ENCODE measurements at regions not wholly inside any gene's neighbourhood (a gene's known extent, or its start where the extent isn't known, plus 50 kb on each side); places are given as distances from the start of the nearest gene placed in this dataset.

DNA sequence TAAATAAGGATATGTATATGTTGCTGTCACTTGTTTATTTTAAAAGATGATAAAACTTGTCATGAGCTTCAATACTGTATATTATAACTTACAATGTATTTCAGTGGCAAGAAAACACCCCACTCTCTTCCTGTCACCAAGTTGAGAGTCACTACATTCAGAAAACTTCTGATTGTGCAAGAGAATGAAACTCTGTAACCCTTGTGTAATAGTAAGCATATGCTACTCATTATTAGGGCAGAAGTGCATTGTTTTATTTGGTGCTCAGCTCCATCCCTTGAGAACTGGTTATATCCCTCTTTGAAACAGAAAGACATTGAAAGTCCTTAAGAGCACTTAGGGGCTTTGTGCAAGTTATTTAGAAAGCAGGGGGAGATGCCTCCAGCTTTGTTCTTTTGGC is 594.5 kb downstream of the ARAP2 start:
- DNase-seq = no peak

DNA sequence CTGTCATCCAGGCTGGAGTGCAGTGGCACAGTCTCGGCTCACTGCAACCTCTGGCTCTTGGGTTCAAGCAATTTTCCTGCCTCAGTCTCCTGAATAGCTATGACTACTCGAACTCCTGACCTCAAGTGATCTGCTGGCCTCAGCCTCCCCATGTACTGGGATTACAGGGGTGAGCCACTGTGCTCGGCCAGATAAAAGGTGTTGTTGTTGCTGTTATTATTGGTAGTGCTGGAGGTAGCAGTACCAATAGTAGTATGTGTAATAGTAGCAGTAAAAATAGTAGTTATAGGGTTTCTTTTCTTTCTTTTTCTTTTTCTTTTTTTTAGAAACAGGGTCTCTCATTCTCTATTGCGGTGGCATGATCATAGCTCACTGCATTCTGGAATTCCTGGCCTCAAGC is 592.1 kb downstream of the ARAP2 start:
- no peak for DNase-seq

DNA sequence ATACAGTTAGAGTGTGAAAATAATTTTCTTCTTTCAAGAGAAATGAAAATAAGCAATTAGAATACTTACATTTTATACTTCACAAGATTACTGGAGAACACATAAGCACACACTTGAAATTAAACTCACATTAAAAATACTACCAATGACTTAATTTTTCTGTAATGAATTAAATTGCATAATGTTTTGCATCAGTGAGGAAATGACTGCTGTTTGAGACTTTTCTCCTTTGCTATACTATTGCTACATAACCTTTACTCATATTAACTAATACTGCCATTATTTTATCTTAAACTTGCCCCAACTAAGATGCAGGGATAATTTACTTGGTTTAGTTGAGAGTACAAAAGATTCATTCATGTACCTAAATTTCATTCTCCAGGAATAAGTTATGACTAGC is 590.9 kb downstream of the ARAP2 start:
- no peak for DNase-seq

DNA sequence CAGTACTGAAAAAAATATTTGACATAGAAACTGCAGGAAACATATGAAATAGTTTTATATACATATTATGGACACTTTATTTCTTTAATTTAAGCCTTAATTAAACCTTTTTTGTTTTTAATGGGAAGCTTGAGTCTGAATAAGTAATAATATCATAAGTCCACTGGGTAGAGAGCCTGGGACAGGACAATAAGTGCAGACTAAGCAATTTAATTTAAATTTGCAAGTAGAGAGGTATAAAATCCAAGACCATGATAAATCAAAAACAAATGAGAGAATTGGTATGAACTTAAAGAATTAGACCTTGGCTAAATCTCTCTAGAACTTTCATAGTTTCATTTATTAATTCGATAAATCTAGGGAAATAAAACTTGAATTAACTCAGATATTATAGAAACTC is 571.2 kb downstream of the ARAP2 start:
- DNase-seq = no peak

DNA sequence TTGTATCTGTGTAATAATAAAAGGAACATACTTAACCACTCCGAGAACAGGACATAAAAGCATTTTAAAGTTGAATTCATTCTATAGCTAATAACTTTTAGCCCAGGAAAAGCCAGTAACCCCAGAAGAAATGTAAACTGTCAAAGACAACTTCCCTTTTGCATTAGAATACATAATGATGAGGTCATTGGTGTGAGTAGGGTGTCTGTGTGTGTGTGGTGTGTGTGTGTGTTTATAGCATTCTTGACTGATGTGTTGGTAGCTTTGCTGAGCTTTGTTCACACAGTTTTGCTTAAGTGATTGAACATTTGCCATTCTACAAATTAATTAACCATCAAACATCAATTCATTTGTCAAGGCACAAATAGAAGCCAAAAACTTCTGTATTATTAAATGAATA is 559.6 kb downstream of the ARAP2 start:
- no peak for DNase-seq

DNA sequence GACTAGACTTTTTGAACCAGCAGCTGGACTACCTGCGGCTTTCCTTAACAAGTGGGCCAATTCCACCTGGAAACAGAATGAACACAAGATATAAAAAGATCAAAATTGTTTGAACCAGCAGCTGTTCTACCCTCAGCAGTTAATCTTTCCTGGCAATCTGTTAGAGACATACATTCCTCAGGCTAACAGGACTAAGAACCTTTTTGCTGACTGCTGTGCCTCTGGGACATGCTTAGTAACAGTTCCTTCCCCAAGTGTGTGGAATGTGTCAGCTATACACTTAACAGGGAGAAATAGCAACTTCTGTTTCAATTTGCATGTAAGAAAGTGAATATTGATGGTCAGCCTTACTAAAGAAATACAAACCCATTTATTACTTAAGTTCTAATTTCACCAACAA is 554.4 kb downstream of the ARAP2 start:
- DNase-seq = no peak

DNA sequence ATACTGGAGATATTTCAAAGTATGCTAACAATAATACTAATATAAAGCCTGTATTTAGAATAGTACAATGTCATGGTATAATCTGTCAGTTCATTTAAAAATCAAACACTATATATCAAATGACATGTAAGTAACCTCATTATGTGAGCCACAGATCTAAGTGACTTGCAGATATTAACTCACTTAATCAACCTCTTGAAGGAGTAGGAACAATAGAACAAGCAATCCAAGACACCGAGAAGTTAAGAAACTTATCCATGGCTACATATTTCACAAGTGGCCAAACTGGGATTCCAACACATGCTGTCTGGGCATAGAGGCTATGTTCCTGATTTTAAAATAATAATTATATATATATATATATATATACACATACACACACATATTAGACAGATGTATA is 554.0 kb downstream of the ARAP2 start:
- DNase-seq = no peak

DNA sequence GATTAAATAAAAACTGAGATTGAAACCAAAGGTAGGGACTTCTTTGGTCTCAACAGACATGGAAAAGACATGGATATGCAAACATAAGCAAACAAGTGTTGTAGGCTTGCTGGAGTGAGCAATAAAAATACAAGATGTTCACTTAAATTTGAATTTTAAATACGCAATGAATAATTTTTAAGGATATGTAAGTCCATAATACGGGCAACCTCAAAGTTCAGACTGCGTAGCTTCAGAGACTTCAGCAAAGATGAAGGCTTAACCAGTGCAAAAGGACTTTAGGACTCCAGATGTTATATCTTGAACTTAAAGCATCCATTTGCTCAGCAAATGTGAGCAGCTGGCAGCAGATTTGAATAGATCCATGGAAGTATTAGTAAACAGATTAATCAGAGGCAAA is 549.3 kb downstream of the ARAP2 start:
- DNase-seq = no peak

DNA sequence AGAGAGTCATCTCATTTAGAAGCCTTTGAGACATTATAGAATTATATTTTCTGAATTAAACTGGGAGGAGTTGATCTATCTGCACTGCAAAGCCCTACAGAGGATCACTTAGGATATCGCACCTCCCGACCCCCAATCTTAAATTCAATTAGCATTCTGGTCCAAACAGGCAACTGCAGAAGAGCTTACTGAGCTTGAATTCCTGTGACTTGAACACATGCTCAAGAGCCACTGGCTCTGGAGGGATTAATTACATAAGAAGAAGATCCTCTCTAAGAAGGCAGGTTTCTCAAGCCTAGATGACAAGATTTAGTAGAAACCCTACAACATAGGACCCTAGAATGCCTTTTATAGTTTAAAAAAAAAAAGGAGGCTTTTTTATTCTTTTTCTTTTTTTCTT is 548.9 kb downstream of the ARAP2 start:
- DNase-seq = no peak

GRCh38 chr4:35697210-35697736 is 547.0 kb downstream of the ARAP2 start:
- no peak for DNase-seq

DNA sequence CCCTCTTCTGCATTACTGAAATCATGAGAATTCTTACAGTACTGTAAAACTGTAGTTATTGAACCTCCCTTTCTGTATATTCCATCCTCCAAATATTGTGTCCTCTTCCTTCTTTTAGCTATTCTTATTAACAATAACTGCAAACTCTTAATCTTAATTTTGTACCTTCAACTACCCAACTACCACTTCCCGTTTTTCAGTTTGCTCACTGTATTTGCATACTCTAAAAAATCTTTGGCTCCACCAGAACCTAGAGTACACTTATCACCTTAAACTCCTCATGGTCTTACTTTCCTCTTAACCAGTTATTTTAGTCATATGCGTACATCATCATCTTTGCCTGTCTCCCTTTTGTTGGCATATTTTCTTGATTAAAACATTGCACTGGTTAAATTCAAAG is 543.7 kb downstream of the ARAP2 start:
- no peak for DNase-seq

DNA sequence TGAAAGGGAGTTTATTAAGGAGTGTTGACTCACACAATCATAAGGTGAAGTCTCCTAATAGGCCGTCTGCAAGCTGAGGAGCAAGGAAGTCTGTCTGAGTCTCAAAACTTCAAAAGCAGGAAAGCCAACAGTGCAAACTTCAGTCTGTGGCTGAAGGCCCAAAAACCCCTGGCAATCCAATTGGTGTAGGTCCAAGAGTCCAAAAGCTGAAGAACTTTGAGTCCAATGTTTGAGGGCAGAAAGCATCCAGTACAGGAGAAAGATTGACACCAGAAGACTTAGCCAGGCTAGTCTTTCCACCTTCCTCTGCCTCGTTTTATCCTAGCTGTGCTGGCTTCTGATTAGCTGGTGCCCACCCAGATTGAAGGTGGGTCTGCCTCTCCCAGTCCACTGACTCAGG is 535.2 kb downstream of the ARAP2 start:
- DNase-seq = no peak

GRCh38 chr4:35710343-35710742 is 534.0 kb downstream of the ARAP2 start:
- no peak for DNase-seq

DNA sequence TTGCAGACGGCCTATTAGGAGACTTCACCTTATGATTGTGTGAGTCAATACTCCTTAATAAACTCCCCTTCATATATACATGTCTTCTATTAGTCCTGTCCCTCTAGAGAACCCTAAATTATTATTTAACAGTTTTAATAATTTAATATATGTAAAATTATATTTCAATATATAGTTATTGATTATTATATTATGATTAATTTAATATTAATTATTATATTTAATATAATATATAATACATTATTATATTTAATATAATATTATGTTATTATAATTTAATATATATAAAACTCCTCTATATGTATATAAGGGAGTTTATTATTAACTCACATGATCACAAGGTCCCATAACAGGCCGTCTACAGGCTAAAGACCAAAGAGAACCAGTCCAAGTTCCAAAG is 533.2 kb downstream of the ARAP2 start:
- DNase-seq = no peak

DNA sequence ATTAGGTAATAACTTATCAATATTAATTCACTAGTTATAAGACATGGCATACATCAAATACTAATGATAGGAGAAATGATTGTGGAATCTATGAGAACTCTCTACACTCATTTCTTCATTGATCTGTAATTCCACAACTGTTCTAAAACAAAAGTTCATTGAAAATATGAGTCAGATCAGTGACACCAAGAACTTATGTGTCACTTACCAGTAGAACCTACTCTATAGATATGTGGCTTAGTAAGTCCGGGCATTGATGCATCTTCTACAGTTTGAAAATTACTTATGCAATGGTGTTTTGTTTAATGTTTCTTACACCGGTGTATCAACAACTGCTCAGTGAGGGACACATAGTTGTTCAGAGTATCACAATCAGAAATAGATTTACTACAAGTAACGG is 520.3 kb downstream of the ARAP2 start:
- no peak for DNase-seq

GRCh38 chr4:35725131-35725530 is 519.2 kb downstream of the ARAP2 start:
- no peak for DNase-seq

- no peak for DNase-seq
These were observed 513.9 kb downstream of the ARAP2 start for GRCh38 chr4:35730414-35730813.

DNA sequence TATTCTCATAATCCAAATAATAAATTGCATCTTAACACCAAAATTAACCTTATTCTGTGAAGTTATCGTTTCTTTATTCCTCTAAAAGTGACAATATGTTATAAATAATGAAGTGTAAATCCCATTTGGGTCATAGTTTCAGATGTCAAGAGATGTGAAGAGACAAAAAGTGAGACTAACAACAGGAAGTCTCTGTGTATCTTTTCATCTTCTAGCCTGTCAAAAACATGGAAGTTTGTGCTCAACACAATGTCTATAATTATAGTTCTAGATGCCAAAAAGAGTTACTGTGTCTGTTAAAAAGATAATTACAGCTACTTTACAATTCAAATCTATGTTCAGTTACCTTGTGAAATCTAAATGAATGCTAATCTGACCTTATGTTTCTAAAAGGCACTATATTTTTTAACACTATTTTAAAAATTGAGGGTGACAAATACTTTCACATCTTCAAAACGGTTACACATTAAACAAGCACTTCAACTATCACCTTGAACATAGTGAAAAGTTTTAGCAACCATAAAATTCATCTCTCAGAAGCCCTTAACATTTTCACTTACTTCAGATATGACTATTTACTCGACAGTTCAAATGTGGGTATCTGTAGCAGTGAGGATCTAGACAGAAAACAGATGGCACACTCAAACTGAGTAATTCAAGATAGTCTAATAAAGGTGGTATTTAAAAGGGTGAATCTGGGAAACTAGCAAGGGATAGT is 509.8 kb downstream of the ARAP2 start:
- DNase-seq = no peak

DNA sequence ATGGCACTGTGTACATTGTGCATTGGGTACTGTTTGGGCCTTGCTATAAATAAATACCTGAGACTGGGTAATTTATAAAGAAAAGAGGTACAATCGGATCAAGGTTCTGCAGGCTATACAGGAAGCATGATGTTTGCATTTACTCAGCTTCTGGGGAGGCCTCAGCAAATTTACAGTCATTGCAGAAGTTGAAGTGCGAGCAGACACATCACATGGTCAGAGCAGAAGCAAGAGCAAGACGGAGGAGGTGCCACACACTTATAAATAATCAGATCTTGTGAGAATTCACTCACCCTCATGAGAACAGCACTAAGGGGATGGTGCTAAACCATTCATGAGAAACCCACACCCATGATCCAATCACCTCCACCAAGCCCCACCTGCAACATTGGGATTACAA is 505.0 kb downstream of the ARAP2 start:
- DNase-seq = no peak

GRCh38 chr4:35754047-35754446 is 490.3 kb downstream of the ARAP2 start:
- DNase-seq = no peak

- DNase-seq = no peak
These were observed 486.5 kb downstream of the ARAP2 start for GRCh38 chr4:35757836-35758235.

- DNase-seq = no peak
These were observed 483.5 kb downstream of the ARAP2 start for GRCh38 chr4:35760807-35761206.

DNA sequence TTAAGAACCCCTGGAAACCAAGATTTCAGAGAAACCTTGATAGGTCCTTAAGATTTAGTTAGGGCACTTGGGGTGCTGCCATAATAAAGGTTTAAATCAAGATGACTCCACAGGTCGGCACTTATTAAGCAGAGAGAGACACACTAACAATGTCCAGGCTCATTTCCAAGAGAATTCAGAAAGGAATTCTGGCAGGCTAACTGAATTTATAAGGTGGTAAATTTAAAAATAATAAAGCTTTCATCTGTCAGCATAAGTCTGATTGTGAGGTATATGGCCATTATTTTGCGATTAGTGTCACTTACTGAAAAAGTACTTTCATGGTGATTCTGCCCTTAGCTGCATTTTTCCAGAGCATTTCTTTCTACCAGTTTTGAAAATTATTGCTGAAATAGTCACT is 472.7 kb downstream of the ARAP2 start:
- no peak for DNase-seq

- no peak for DNase-seq
These were observed 472.0 kb downstream of the ARAP2 start for GRCh38 chr4:35772291-35772690.

DNA sequence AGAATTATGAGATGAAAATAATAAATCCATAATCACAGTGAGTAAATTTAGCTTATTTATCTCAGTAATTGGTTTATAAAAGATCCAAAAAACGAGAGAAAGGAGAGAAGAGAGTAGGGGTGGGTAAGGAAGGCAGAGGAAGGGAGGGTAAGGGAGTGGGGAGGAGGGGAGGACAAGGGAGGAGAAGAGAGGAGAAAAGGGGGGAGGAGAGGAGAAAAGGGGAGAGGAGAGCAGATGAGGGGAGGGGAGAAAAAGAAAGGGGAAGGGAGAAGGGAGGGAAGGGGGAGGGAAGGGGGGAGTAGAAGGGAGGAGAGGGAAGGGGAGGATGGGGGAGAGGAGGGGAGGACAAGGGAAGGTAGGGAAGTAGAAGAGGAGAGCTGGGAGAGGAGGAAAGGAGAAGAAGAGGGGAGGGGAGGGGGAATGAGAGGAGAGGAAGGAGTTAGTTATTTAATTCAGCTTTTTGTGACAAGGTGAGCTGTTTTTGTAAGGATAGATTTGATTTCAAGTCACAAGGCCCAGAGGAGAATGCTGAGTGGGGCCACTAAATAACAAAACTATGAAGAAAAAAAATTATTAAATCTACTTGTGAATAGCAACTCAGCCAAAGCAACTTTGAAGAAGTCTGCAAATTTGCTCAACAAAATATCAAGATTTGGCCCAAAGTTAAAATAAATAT is 454.3 kb downstream of the ARAP2 start:
- no peak for DNase-seq
